ENCODE measurements at regions not wholly inside any gene's neighbourhood (a gene's known extent, or its start where the extent isn't known, plus 50 kb on each side); places are given as distances from the start of the nearest gene placed in this dataset.
A peak's percentile ranks its signal among the peaks of the same experiment; 100 is the strongest.
"Not testable (repeated sequence)": the region's sequence is repeated elsewhere in the genome, so short reads cannot be mapped to it uniquely, and the experiment has no call there.

GRCh38 chr3:33941804-33942203 lies 143.4 kb downstream of the PDCD6IP start:
- H3K4me3 ChIP-seq (replicated peaks; ENCODE audit: low read depth, low read length): no peak overlapping the region
- no peak for DNase-seq (ENCODE audit: low read depth)
- TF ChIP-seq CTCF (IDR thresholded peaks at IDR 0.05; ENCODE audit: low read length, missing control alignments): no peak

- H3K4me3 ChIP-seq (replicated peaks; ENCODE audit: low read depth, low read length): no peak overlapping the region
- no peak for TF ChIP-seq CTCF (IDR thresholded peaks at IDR 0.05; ENCODE audit: low read length, missing control alignments)
- peak; percentile 31 for DNase-seq (ENCODE audit: low read depth)
Measured at GRCh38 chr3:33942483-33943150, 144.2 kb downstream of the PDCD6IP start.

- no peak for TF ChIP-seq CTCF (IDR thresholded peaks at IDR 0.05; ENCODE audit: low read length, missing control alignments)
- H3K4me3 ChIP-seq (replicated peaks; ENCODE audit: low read depth, low read length): no peak overlapping the region
- no peak for DNase-seq (ENCODE audit: low read depth)
Measured at GRCh38 chr3:33943277-33943676, 144.8 kb downstream of the PDCD6IP start.

- not testable (repeated sequence) for H3K4me3 ChIP-seq (replicated peaks; ENCODE audit: low read depth, low read length); DNase-seq (ENCODE audit: low read depth)
Measured at GRCh38 chr3:33946612-33947011, 148.2 kb downstream of the PDCD6IP start.

- H3K4me3 ChIP-seq (replicated peaks; ENCODE audit: low read depth, low read length): no peak overlapping the region
- TF ChIP-seq CTCF (IDR thresholded peaks at IDR 0.05; ENCODE audit: low read length, missing control alignments): no peak
- no peak for DNase-seq (ENCODE audit: low read depth)
Measured at GRCh38 chr3:33947272-33948195, 149.1 kb downstream of the PDCD6IP start.

GRCh38 chr3:33949074-33949473 lies 150.6 kb downstream of the PDCD6IP start:
- TF ChIP-seq CTCF (IDR thresholded peaks at IDR 0.05; ENCODE audit: low read length, missing control alignments): no peak
- no peak overlapping the region for H3K4me3 ChIP-seq (replicated peaks; ENCODE audit: low read depth, low read length)
- no peak for DNase-seq (ENCODE audit: low read depth)

GRCh38 chr3:33954956-33955355 lies 156.5 kb downstream of the PDCD6IP start:
- no peak for DNase-seq (ENCODE audit: low read depth)
- no peak overlapping the region for H3K4me3 ChIP-seq (replicated peaks; ENCODE audit: low read depth, low read length)

More at GRCh38 chr3:33954956-33955355, 156.5 kb downstream of the PDCD6IP start:
- TF ChIP-seq CTCF (IDR thresholded peaks at IDR 0.05; ENCODE audit: low read length, missing control alignments): no peak

All from fibroblast of pulmonary artery (primary cell).